Kidney (tissue), 13 donors: ENCODE measurements at regions not wholly inside any gene's neighbourhood (a gene's known extent, or its start where the extent isn't known, plus 50 kb on each side); places are given as distances from the start of the nearest gene placed in this dataset.

ENCODE experiments used
- DNase-seq, 5 donors: peaks; one replicate each; pipeline ENCODE4 v3.0.0-alpha.2; 2013 to 2020
- FAIRE-seq: peaks from 2 replicates; lab custom pipeline; 2012; peaks lifted over from hg19 to GRCh38; lab: Jason Lieb, UNC
- H3K27ac ChIP-seq, 2 donors: one replicate each; pipeline ENCODE4 v1.7.0; 2013; ENCODE audit warnings: low read depth in 2 of 2, low read length in 2 of 2, inconsistent platforms in 1 of 2
- H3K27me3 ChIP-seq: one replicate; pipeline ENCODE4 v1.7.1; 2013; ENCODE audit warnings: low read length, inconsistent platforms; ENCODE audit not compliant: control insufficient read depth, insufficient read depth
- H3K36me3 ChIP-seq, 3 donors: one replicate each; pipeline versions ENCODE4 v1.7.0 to v1.7.1; 2013; ENCODE audit warnings: low read length in 3 of 3, control low read depth in 1 of 3, inconsistent platforms in 1 of 3; ENCODE audit not compliant: insufficient read depth in 3 of 3, control insufficient read depth in 2 of 3
- H3K4me1 ChIP-seq, 3 donors: one replicate each; pipeline versions ENCODE4 v1.7.0 to v1.7.1; 2013; ENCODE audit warnings: low read length in 3 of 3, inconsistent platforms in 1 of 3, low read depth in 1 of 3; ENCODE audit not compliant: control insufficient read depth in 2 of 3, insufficient read depth in 2 of 3
- H3K4me3 ChIP-seq, 3 donors: one replicate each; pipeline versions ENCODE4 v1.7.0 to v1.8.1; 2013; ENCODE audit warnings: low read length in 3 of 3, control low read depth in 1 of 3, inconsistent platforms in 1 of 3
- H3K9ac ChIP-seq, 3 donors: one replicate each; pipeline versions ENCODE4 v1.7.0 to v1.7.1; 2013; ENCODE audit warnings: low read length in 3 of 3, control low read depth in 1 of 3, inconsistent platforms in 1 of 3
- H3K9me3 ChIP-seq, 3 donors: one replicate each; pipeline versions ENCODE4 v1.7.0 to v1.7.1; 2013; ENCODE audit warnings: low read length in 3 of 3, control low read depth in 1 of 3, inconsistent platforms in 1 of 3; ENCODE audit not compliant: control insufficient read depth in 2 of 3, insufficient read depth in 1 of 3
- intact Hi-C: fragments of 100-400 bp; cut with DNase I; formaldehyde crosslinking; loops from one replicate; pipeline ENCODE4 v1.11.1; 2022
- TF ChIP-seq, protein P1 (sequence below): IDR thresholded peaks from 3 replicates; pipeline ENCODE4 v1.5.1; 2012; ENCODE audit warnings: mild to moderate bottlenecking, moderate library complexity, borderline replicate concordance; ENCODE audit not compliant: insufficient read depth; ENCODE audit errors: extremely low read depth
- donor health status: control.
- donor health status: control.
- donor health status: control.
- donor health status: control.
- donor health status: control.
- donor health status: DM: yes; HTN: yes; CAD: no.
- donor health status: Normal renal cell carcinoma (clear cell type).

DNA sequence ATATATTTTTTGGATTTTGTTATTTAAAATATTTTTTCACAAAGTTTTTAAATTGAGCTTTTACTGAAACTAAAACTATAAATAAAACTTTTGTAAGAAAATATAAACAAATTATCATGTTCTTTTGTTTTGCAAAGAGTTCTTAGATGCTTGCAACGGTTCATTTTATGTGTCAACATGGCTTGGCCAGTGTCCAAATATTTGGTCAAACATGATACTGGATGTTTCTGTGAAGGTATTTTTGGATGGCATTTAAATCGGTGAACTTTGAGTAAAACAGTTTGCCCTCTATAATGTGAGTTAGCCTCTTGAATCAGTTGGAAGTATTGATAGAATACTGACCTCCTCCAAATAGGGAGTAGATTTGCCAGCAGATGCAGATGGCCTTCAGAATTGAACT lies 612.6 kb upstream of the NECTIN3 start:
- DNase-seq: no peak
- intact Hi-C loops: no loop called here
- H3K27ac ChIP-seq: no peak overlapping the region
- H3K36me3 ChIP-seq: no peaks in the 10 kb centered on the region
- no peaks in the 10 kb centered on the region for H3K9me3 ChIP-seq
- TF ChIP-seq, protein P1, sequence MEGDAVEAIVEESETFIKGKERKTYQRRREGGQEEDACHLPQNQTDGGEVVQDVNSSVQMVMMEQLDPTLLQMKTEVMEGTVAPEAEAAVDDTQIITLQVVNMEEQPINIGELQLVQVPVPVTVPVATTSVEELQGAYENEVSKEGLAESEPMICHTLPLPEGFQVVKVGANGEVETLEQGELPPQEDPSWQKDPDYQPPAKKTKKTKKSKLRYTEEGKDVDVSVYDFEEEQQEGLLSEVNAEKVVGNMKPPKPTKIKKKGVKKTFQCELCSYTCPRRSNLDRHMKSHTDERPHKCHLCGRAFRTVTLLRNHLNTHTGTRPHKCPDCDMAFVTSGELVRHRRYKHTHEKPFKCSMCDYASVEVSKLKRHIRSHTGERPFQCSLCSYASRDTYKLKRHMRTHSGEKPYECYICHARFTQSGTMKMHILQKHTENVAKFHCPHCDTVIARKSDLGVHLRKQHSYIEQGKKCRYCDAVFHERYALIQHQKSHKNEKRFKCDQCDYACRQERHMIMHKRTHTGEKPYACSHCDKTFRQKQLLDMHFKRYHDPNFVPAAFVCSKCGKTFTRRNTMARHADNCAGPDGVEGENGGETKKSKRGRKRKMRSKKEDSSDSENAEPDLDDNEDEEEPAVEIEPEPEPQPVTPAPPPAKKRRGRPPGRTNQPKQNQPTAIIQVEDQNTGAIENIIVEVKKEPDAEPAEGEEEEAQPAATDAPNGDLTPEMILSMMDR: no peak
- no peaks in the 10 kb centered on the region for H3K4me1 ChIP-seq
- no peaks in the 10 kb centered on the region for H3K27me3 ChIP-seq
- no peak overlapping the region for H3K4me3 ChIP-seq
- no peak overlapping the region for H3K9ac ChIP-seq
- no peak for FAIRE-seq

DNA sequence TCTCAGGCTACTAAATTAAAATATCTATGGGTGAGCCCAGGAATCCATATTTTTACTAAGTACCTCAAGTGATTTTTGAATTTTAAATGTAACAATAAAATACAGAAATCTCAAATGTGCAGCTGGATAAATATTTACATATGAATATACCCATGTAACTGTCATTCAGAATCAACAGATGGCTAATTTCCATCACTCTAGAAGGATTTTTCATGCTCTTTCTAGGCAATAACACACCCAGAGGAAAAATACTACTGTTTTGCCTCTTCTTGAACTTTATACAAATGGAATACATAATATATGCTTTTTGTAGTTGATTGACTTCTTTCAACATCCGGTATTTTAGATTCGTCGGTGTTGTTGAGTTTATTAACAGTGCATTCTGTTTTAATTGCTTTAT lies 601.3 kb upstream of the NECTIN3 start:
- Histone ChIP-seq H3K4me1 (no peaks in the 10 kb centered on the region), H3K9me3 (no peaks in the 10 kb centered on the region), H3K27ac (no peak overlapping the region), H3K4me3 (no peak overlapping the region), H3K9ac (no peak overlapping the region), H3K27me3 (no peaks in the 10 kb centered on the region), H3K36me3 (no peaks in the 10 kb centered on the region)
- intact Hi-C loops: no loop called here
- TF ChIP-seq, protein P1: no peak
- DNase-seq (no peak), FAIRE-seq (no peak)

DNA sequence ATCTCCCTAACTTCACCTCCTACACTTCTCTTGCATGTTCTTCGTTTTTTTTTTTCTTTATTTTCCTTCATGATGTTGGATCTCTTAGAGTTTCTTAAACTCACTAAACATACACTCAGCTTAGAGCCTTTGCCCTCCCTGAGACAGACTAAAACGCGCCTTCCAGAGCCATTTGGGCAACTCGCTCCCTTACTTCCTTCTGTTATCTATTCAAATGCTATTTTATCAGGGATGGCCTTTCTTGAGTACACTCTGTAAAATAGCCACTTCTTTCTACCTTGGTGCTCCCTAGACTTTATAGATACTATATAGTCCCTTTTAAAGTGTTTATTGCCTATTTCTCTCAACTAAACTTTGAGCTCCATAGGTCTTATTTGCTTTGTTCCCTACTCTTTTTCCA lies 598.2 kb upstream of the NECTIN3 start:
- no peak for DNase-seq
- H3K27me3 ChIP-seq: no peaks in the 10 kb centered on the region
- H3K27ac ChIP-seq: no peak overlapping the region
- no peak for FAIRE-seq
- no peak overlapping the region for H3K9ac ChIP-seq
- H3K36me3 ChIP-seq: no peaks in the 10 kb centered on the region
- H3K4me3 ChIP-seq: no peak overlapping the region
- H3K9me3 ChIP-seq: no peaks in the 10 kb centered on the region
- TF ChIP-seq, protein P1: no peak
- intact Hi-C loops: no loop called here
- no peaks in the 10 kb centered on the region for H3K4me1 ChIP-seq

DNA sequence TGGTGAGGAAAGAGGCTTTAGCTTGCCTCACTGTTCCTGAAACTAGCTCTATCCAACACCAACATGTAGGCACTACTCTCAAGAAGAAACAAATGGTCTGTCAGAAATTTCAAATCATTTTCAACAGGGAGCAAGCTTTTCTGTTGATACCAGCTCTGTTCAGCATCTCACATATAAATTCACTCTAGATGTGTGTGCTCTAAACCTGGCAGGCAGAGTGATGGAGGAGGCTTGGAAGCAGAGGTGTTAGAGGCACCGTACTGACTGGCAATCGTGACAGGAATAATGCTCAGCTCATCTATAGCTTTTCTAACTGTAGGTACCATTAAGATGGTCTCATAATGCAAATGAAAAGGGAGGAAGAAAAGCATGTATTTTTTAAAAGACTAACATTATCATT lies 597.2 kb upstream of the NECTIN3 start:
- TF ChIP-seq, protein P1: no peak
- H3K9ac ChIP-seq: no peak overlapping the region
- H3K4me3 ChIP-seq: no peak overlapping the region
- H3K9me3 ChIP-seq: no peaks in the 10 kb centered on the region
- no peaks in the 10 kb centered on the region for H3K36me3 ChIP-seq
- H3K4me1 ChIP-seq: no peaks in the 10 kb centered on the region
- DNase-seq: no peak
- intact Hi-C loops: no loop called here
- no peaks in the 10 kb centered on the region for H3K27me3 ChIP-seq
- FAIRE-seq: no peak
- no peak overlapping the region for H3K27ac ChIP-seq
